Left renal cortex interstitium (tissue), 4 donors: ENCODE measurements at regions not wholly inside any gene's neighbourhood (a gene's known extent, or its start where the extent isn't known, plus 50 kb on each side); places are given as distances from the start of the nearest gene placed in this dataset.
"Not testable (repeated sequence)": the region's sequence is repeated elsewhere in the genome, so short reads cannot be mapped to it uniquely, and the experiment has no call there.

ENCODE experiments used
- DNase-seq, 4 donors: peaks; one replicate each; pipeline ENCODE4 v3.0.0-alpha.2; 2013; ENCODE audit warnings: low read depth in 4 of 4, low spot score in 2 of 4, missing footprints in 1 of 4

- no peak for DNase-seq
Observed at GRCh38 chr6:103139377-103139776, 1720.3 kb downstream of the HACE1 start.

GRCh38 chr6:103124471-103124870 lies 1731.0 kb downstream of the GRIK2 start:
- DNase-seq = no peak

GRCh38 chr6:103122766-103123601 lies 1729.5 kb downstream of the GRIK2 start:
- peak; percentile 53 to 76 (median 58) for DNase-seq

DNA sequence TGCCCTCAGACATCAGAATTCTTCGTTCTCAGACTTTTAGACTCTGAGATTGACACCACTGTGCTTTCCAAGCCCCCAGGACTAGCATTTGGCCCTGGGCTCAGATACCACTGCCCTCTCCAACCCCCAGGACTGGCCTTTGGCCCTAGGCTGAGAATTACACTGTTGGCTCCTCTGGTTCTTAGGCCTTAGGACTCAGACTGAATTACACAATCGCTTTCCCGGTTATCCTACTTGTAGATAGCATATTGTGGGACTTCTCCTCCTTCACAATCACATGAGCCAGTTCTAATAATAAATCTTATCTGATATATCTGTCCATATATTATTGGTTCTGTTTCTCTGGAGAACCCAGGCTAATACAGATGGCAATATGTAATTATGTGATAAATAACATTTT lies 1725.5 kb downstream of the GRIK2 start:
- DNase-seq = no peak

DNA sequence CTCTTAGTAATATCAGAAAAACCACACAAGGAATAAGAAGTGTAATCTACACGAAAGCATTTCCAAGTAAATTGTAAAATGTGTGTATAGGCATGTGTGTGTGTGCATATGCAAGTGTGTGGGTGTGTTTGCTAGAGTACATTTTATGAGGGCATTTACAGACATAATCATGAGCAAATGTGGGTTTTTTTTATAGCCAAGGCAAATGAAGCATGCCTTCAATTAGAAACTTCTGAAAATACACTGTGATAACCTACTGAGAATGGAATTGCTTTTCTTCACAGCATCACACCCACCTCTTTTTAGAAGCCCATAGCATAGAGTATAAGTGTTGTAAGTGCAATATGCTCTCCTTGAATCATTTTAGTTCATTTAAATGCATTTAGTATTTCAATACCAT lies 1721.1 kb downstream of the GRIK2 start:
- no peak for DNase-seq

DNA sequence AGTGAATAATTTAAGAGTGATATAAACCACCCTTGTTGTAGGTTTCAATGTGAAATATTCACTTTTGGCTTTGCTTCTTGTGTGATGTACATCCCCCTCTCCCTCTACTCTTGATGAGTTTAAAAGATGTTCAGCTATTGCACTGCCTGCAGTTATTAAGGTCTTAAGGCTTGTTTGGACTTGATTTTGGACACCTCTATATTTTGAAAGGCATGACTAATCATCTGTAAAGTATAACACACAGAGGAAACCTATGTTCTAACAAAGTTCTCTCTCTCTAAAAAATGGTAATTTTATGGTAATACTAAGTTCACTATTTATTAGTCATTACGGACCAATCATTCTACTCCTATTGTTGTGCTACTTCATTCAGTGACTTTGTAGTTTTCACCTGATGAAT lies 1719.9 kb downstream of the GRIK2 start:
- no peak for DNase-seq

DNA sequence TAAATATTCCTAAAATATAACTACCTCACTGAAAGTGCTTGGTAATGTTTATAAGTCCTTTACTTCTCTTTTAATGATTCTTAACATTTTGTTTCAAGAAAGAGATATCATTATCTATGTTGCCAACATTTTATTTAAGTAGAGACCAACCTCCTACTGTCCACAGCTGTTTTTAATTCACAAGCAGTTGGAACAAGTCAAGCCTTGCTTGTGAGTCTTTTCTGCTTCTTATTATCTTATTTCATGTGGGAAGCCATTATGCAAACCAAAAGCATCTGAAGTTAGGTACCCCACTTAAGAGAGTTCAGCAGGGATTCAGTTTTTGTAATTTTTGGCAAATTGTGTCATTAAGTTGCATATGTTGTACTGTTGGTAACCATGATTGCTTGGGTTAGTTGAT lies 1714.5 kb downstream of the GRIK2 start:
- DNase-seq = no peak

- no peak for DNase-seq
Observed at GRCh38 chr6:103105686-103106085, 1712.2 kb downstream of the GRIK2 start.

DNA sequence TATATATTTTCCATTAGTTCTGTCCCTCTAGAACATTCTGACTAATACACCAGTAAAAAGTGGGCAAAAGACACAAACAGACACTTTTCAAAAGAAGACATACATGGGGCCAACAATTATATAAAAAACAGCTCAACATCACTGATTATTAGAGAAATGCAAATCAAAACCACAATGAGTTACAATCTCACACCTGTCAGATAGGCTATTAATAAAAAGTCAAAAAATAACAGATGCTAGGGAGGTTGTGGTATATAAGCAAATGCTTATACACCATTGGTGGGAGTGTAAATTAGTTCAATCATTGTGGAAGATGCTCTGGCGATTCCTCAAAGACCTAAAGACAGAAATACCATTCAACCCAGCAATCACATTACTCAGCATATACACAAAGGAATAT lies 1707.8 kb downstream of the GRIK2 start:
- no peak for DNase-seq

- not testable (repeated sequence) for DNase-seq
Observed at GRCh38 chr6:103092414-103092813, 1698.9 kb downstream of the GRIK2 start.

DNA sequence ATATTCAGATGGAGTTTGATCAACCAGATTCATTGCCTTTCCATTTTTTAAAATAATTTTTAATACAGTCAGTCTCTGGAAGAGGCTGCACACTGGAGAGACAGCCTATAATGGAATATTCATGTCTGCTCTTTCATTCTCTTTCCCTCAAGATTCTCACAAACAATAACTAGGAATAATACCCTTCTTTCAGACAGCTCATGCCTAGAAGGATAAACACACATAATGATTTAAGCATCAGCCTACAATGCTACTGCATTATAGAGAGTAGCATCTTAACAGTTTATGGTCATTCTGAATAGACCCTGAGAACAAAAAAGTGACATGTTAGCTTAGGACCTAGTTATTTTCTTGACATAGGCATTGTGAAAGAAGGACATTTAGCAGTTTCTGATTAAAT lies 1692.3 kb downstream of the GRIK2 start:
- DNase-seq = no peak

DNA sequence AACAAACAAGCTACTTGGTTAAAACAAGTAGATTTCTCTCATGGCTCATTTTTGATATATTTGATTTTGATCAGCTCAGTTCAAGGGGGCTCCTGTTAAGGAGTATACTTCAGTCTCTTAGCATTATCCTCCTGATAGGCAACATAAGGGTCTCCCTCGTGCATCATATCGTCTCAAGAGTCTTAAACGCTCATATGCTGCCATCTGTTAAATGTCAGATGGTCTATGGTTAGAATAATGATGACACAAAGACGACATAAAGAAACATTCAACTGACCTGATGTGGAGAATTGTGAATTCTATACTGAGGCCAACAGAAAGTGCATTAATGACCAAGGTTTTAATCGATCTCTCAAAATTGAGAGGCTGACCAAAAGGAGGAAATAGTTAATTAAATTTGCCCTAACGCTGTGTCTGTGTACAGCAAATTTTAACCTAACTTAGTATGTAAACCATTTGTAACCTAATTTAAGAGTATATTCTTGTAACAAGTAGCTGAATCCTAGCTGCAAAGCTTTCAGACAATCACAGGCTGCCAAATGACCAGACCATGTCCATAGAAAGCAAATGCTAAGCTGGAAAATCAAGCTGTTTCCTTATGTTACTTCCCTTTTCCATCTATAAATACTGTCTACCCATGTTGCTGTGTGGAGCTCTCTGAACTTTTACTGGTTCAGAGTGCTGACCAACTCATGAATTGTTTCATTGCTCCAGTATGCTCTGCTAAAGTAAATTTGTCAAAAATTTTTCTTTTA lies 1688.5 kb downstream of the GRIK2 start:
- no peak for DNase-seq

DNA sequence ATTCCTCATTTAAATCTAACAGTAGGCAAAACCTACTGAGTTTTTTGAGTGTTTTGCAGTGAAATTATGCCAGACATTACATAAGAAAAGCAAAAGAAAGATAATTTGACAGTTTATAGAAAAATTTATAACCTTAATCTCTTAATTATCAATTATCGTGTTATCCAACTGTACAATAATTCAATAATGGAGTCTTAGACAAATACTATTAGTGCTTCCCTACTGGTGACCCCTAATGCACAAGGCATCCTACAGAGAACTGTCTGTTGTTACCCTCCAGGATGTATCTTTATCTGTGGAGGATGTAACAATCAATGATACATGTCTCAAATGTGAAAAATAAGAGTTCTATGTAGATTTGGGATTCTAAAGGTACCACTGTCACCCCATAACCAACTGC lies 1687.6 kb downstream of the GRIK2 start:
- DNase-seq = no peak

DNA sequence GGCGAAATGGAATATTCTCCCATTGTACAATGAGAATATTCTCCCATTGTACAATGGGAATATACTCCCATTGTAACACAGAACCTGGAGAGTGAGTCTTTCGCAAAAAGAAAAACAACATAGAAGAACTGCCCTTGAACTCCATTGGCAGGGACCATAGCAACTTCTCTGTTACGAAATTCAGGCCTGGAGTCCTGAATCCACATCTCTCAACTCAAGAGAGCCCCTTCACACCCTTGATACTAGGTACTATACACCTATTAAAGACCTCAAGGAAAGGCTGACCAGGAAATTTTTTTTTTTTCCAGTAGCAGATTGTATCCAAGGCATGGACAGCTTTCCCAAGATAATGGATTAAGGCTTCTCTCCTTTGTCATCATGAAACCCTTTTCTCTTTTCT lies 1687.0 kb downstream of the GRIK2 start:
- no peak for DNase-seq

- DNase-seq = no peak
Observed at GRCh38 chr6:103079867-103080266, 1686.4 kb downstream of the GRIK2 start.

- DNase-seq = no peak
Observed at GRCh38 chr6:103062136-103062535, 1668.6 kb downstream of the GRIK2 start.

DNA sequence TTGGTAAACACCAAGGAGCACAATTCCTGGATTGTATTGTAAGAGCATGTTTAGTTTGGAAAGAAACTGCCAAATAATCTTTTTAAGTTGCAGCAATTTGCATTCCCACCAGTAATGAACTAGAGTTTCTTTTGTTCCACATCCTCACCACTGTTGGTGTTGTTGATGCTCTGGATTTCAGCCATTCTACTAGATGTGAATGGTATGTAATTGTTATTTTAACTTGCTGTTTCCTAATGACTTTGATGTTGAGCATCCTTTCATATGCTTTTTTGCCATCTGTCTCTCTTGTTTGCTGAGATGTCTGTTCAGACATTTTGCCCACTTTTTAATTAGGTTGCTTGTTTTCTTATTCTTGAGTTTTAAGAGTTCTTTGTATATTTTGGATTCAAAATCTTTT lies 1654.1 kb downstream of the GRIK2 start:
- DNase-seq = no peak

GRCh38 chr6:103042336-103042735 lies 1648.8 kb downstream of the GRIK2 start:
- no peak for DNase-seq

- no peak for DNase-seq
Observed at GRCh38 chr6:103036846-103037245, 1643.3 kb downstream of the GRIK2 start.

DNA sequence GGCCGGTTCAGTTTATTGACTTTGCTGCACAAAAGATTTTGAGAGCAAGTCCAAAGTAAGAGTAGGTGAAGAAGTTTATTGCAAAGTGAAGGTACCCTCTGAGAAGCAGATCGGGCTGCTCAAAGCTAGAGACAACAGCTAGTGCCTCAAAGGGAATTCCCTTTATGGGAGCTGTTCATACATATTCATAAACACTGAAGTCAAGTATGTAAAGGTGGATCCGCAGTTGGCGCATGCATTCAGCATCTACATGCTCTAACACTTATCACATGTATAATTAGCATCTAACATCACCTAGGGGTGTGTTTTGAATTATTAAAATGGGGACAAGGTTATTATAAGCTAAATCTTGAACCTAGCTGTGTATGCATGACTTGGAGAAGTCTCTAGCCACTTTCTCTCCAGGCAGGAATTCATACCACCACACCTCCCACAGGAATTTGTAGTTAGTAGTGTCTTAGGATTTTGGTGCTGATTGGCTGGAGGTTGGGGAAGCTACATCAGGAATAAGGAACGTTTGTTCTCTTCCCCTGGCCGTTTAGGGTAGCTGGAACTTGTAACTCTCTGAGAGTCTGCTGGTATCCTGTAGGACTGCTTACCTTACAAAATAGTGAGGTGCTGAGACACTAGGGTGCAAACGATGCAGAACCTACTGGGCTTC lies 1633.9 kb downstream of the GRIK2 start:
- no peak for DNase-seq

DNA sequence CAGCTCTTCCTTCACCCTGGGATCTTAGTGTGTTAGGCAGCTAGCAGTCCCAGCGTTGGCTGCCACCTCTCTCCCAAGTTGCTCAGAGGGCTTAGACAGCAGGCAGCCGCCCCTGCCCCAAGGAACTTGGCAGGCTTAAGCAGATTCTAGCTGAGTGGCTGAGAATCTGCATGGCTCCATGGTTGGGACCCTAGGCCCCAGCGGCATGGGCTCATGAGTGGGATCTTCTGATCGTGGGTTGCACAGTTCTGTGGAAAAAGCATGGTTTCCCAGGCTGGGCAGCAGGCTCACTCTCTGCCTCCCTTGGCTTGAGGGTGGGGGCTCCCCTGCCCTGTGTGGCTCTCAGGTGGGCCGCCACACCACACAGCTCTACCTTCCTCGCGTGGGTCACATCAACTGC lies 1624.9 kb downstream of the GRIK2 start:
- DNase-seq = no peak

GRCh38 chr6:103017878-103018277 lies 1624.4 kb downstream of the GRIK2 start:
- DNase-seq = no peak
